Neural cell (in vitro differentiated cells): ENCODE measurements at regions not wholly inside any gene's neighbourhood (a gene's known extent, or its start where the extent isn't known, plus 50 kb on each side); places are given as distances from the start of the nearest gene placed in this dataset.

ENCODE experiments used
- H2AFZ ChIP-seq: fragments of 200-600, 300-800 bp; sonication (generic), shearing (Covaris generic); 2 replicates; pipeline ENCODE4 v1.6.0; 2014; ENCODE audit warnings: low read depth, mild to moderate bottlenecking, antibody characterized with exemption, low read length, moderate library complexity
- H3F3A ChIP-seq: fragments of 200-600 bp; shearing (Covaris generic); 2 replicates; pipeline ENCODE4 v1.6.1; 2016; ENCODE audit warnings: mild to moderate bottlenecking, moderate library complexity, mixed read lengths, antibody characterized with exemption, low read length; ENCODE audit not compliant: insufficient read depth, poor library complexity, severe bottlenecking
- H3K27ac ChIP-seq: fragments of 200-600, 300-800 bp; sonication (generic), shearing (Covaris generic); 2 replicates; pipeline ENCODE4 v1.5.1; 2014; ENCODE audit warnings: mild to moderate bottlenecking, low read length, moderate library complexity
- H3K27me3 ChIP-seq: fragments of 300-800, 200-600 bp; sonication (generic), shearing (Covaris generic); 2 replicates; pipeline ENCODE4 v1.6.0; 2014; ENCODE audit warnings: mild to moderate bottlenecking, low read depth, low read length, moderate library complexity; ENCODE audit not compliant: insufficient read depth
- H3K36me3 ChIP-seq: fragments of 300-800, 200-600 bp; sonication (generic), shearing (Covaris generic); 2 replicates; pipeline ENCODE4 v1.5.1; 2014; ENCODE audit warnings: mild to moderate bottlenecking, antibody characterized with exemption, low read length, moderate library complexity; ENCODE audit not compliant: insufficient read depth
- H3K4me2 ChIP-seq: fragments of 300-800, 200-600 bp; sonication (generic), shearing (Covaris generic); 2 replicates; pipeline ENCODE4 v1.6.0; 2014; ENCODE audit warnings: mild to moderate bottlenecking, low read length
- H3K4me3 ChIP-seq: fragments of 300-800, 200-600 bp; sonication (generic), shearing (Covaris generic); 2 replicates; pipeline ENCODE4 v1.5.1; 2014; ENCODE audit warnings: mild to moderate bottlenecking, low read length, moderate library complexity
- H3K79me2 ChIP-seq: fragments of 200-600 bp; shearing (Covaris generic); replicated peaks from 2 replicates; pipeline ENCODE4 v1.6.0; 2014; ENCODE audit warnings: mild to moderate bottlenecking, low read length, moderate library complexity; ENCODE audit not compliant: insufficient read depth
- H3K9ac ChIP-seq: fragments of 300-800, 200-600 bp; sonication (generic), shearing (Covaris generic); 2 replicates; pipeline ENCODE4 v1.6.1; 2016; ENCODE audit warnings: mild to moderate bottlenecking, low read length, mixed read lengths
- H3K9me2 ChIP-seq: fragments of 200-600 bp; shearing (Covaris generic); 2 replicates; pipeline ENCODE4 v1.6.1; 2016; ENCODE audit warnings: mild to moderate bottlenecking, low read length, mixed read lengths; ENCODE audit not compliant: insufficient read depth
- H3K9me3 ChIP-seq: fragments of 200-600, 300-800 bp; sonication (generic), shearing (Covaris generic); 2 replicates; pipeline ENCODE4 v1.6.1; 2016; ENCODE audit warnings: mild to moderate bottlenecking, mixed run types, low read length, moderate library complexity, mixed read lengths
- H4K20me1 ChIP-seq: fragments of 200-600 bp; shearing (Covaris generic); 2 replicates; pipeline ENCODE4 v1.6.1; 2016; ENCODE audit warnings: mild to moderate bottlenecking, mixed run types; ENCODE audit not compliant: insufficient read depth
- CTCF ChIP-seq: fragments of 450-650 bp; IDR thresholded peaks from 2 replicates; pipeline ENCODE4 v1.5.1; 2014; ENCODE audit warnings: antibody characterized with exemption, mild to moderate bottlenecking, moderate library complexity; ENCODE audit not compliant: poor library complexity, severe bottlenecking
- EP300 ChIP-seq: fragments of 450-650 bp; conservative IDR thresholded peaks from 2 replicates; pipeline ENCODE4 v1.6.1; 2014; ENCODE audit warnings: antibody characterized with exemption, mild to moderate bottlenecking, moderate library complexity; ENCODE audit not compliant: poor library complexity, severe bottlenecking
- EZH2 ChIP-seq: fragments of 200-600, 300-800 bp; shearing (Covaris generic), sonication (generic); IDR thresholded peaks from 2 replicates; pipeline ENCODE4 v1.6.1; 2014; ENCODE audit warnings: antibody characterized with exemption, low read length, borderline replicate concordance, mild to moderate bottlenecking; ENCODE audit not compliant: insufficient read depth, poor library complexity, severe bottlenecking
- MXI1 ChIP-seq: fragments of 450-650 bp; conservative IDR thresholded peaks from 2 replicates; pipeline ENCODE4 v1.6.1; 2014; ENCODE audit warnings: antibody characterized with exemption, mild to moderate bottlenecking; ENCODE audit not compliant: poor library complexity, severe bottlenecking
- POLR2AphosphoS5 ChIP-seq: IDR thresholded peaks from 2 replicates; pipeline ENCODE4 v1.6.1; 2012
- RAD21 ChIP-seq: fragments of 450-650 bp; conservative IDR thresholded peaks from 2 replicates; pipeline ENCODE4 v1.6.1; 2014; ENCODE audit warnings: antibody characterized with exemption, mild to moderate bottlenecking, moderate library complexity
- REST ChIP-seq: IDR thresholded peaks from 2 replicates; pipeline ENCODE4 v1.6.1; 2012; ENCODE audit warnings: borderline replicate concordance
- SMC3 ChIP-seq: fragments of 450-650 bp; conservative IDR thresholded peaks from 2 replicates; pipeline ENCODE4 v1.6.1; 2014; ENCODE audit warnings: antibody characterized with exemption, mild to moderate bottlenecking, moderate library complexity; ENCODE audit not compliant: poor library complexity
- TAF1 ChIP-seq: IDR thresholded peaks from 2 replicates; pipeline ENCODE4 v1.6.1; 2012; ENCODE audit warnings: low read depth

DNA sequence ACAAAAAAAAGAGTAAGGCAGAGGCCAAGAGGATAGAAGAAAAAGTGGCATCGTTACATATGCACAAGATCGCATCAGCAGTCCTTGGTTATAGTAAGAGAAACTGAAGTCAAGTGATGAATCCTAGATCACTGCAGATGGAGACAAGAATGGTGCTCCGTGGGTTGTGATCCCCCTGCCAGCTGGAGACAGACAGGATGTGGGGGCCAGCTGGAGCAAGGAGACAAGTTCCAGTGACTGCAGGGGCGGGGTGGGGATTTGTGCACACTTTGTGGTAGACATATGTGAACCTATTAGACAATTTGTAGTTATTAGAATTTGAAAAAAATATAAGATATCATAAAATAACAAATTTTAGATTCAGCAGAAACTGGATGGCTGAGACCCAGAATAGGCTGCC lies 697.9 kb upstream of the ADAMTS16 start:
- H3K27me3 ChIP-seq, result no peaks in the 10 kb centered on the region
- H3K4me2 ChIP-seq, result no peak overlapping the region
- H3K9me2 ChIP-seq, result no peaks in the 10 kb centered on the region
- H3K36me3 ChIP-seq, result no peaks in the 10 kb centered on the region
- H2AFZ ChIP-seq, result no peak overlapping the region
- no peaks in the 10 kb centered on the region for H3F3A ChIP-seq
- H3K9ac ChIP-seq, result no peak overlapping the region
- H3K79me2 ChIP-seq, result no peaks in the 10 kb centered on the region
- no peaks in the 10 kb centered on the region for H4K20me1 ChIP-seq
- no peak overlapping the region for H3K4me3 ChIP-seq
- no peak overlapping the region for H3K27ac ChIP-seq
- peaks cover 5% of the 10 kb centered on the region for H3K9me3 ChIP-seq
- TF ChIP-seq SMC3 (no peak), EP300 (no peak), POLR2AphosphoS5 (no peak), MXI1 (no peak), REST (no peak), TAF1 (no peak), RAD21 (no peak), EZH2 (no peak), CTCF (no peak)

- TF ChIP-seq REST, result no peak
- no peak for TF ChIP-seq EP300
- no peak for TF ChIP-seq CTCF
- no peak for TF ChIP-seq MXI1
- TF ChIP-seq EZH2, result no peak
- TF ChIP-seq TAF1, result no peak
- no peak for TF ChIP-seq RAD21
- TF ChIP-seq SMC3, result no peak
- TF ChIP-seq POLR2AphosphoS5, result no peak
- no peaks in the 10 kb centered on the region for H3K79me2 ChIP-seq
- H3K9me2 ChIP-seq, result no peaks in the 10 kb centered on the region
- H4K20me1 ChIP-seq, result no peaks in the 10 kb centered on the region
- H3K9ac ChIP-seq, result no peak overlapping the region
- no peak overlapping the region for H3K27ac ChIP-seq
- H3K4me2 ChIP-seq, result no peak overlapping the region
- H3K9me3 ChIP-seq, result peaks cover 8% of the 10 kb centered on the region
- H2AFZ ChIP-seq, result no peak overlapping the region
- no peak overlapping the region for H3K4me3 ChIP-seq
- H3K27me3 ChIP-seq, result no peaks in the 10 kb centered on the region
- H3F3A ChIP-seq, result no peaks in the 10 kb centered on the region
- H3K36me3 ChIP-seq, result no peaks in the 10 kb centered on the region
These were observed 692.5 kb upstream of the ADAMTS16 start for GRCh38 chr5:4447657-4448056.
